SK-N-SH treated with all-trans-retinoic acid at 6 μM for 48 hours (cell line): ENCODE measurements at regions not wholly inside any gene's neighbourhood (a gene's known extent, or its start where the extent isn't known, plus 50 kb on each side); places are given as distances from the start of the nearest gene placed in this dataset.
"Not testable (repeated sequence)": the region's sequence is repeated elsewhere in the genome, so short reads cannot be mapped to it uniquely, and the experiment has no call there.

ENCODE experiments used
- BACH2 ChIP-seq: fragments of 250-450 bp; sonication (Bioruptor Pico); IDR thresholded peaks from 2 replicates; pipeline ENCODE4 v1.9.0; 2021; ENCODE audit warnings: mild to moderate bottlenecking, borderline replicate concordance
- CSDC2 ChIP-seq: fragments of 250-450 bp; sonication (Bioruptor Pico); IDR thresholded peaks from 2 replicates; pipeline ENCODE4 v1.5.0; 2020; ENCODE audit warnings: mild to moderate bottlenecking, moderate library complexity
- ESRRG ChIP-seq: fragments of 250-450 bp; sonication (Bioruptor Pico); IDR thresholded peaks from 2 replicates; pipeline ENCODE4 v1.6.1; 2021; ENCODE audit warnings: mild to moderate bottlenecking
- RARB ChIP-seq: fragments of 250-450 bp; sonication (Bioruptor Pico); IDR thresholded peaks from 2 replicates; pipeline ENCODE4 v1.8.0; 2021; ENCODE audit warnings: mild to moderate bottlenecking, moderate library complexity
- TOX ChIP-seq: fragments of 250-450 bp; sonication (Bioruptor Pico); IDR thresholded peaks from 2 replicates; pipeline ENCODE4 v1.8.0; 2021; ENCODE audit warnings: mild to moderate bottlenecking, moderate library complexity, borderline replicate concordance
- ZFP3 ChIP-seq: fragments of 250-450 bp; sonication (Bioruptor Pico); IDR thresholded peaks from 2 replicates; pipeline ENCODE4 v1.5.0; 2020; ENCODE audit warnings: mild to moderate bottlenecking, moderate library complexity
- TF ChIP-seq, protein P1 (sequence below): fragments of 250-450 bp; sonication (Bioruptor Pico); IDR thresholded peaks from 2 replicates; pipeline ENCODE4 v1.5.0; 2020; ENCODE audit warnings: mild to moderate bottlenecking, moderate library complexity
- TF ChIP-seq, protein P2 (sequence below): fragments of 250-450 bp; sonication (Bioruptor Pico); IDR thresholded peaks from 2 replicates; pipeline ENCODE4 v1.5.1; 2021; ENCODE audit warnings: mild to moderate bottlenecking, moderate library complexity
- TF ChIP-seq, protein P3 (sequence below): fragments of 250-450 bp; sonication (Bioruptor Pico); IDR thresholded peaks from 2 replicates; pipeline ENCODE4 v1.5.1; 2020; ENCODE audit warnings: low read depth, mild to moderate bottlenecking, moderate library complexity
- TF ChIP-seq, protein P4 (sequence below): fragments of 250-450 bp; sonication (Bioruptor Pico); IDR thresholded peaks from 2 replicates; pipeline ENCODE4 v1.8.0; 2020; ENCODE audit warnings: mild to moderate bottlenecking, moderate library complexity, borderline replicate concordance

DNA sequence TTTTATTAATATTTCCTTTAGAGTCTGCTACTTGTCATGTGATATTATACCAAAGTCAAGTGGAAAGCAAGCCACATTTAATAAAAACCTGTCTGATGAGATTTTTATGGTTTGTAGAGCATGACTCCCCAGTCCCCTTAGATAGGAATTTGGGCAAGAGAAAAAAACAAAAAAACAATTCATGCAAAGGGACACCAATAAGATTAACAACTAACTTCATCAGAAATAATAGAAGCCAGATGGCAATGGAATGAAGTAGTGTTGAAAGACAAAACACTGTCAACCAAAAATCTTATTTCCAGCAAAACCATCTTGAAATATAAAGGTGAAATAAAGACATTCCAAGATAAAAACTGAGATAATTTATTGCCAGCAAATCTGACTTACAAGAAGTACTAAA is 228.8 kb upstream of the SGCG start:
- not testable (repeated sequence) for TF ChIP-seq RARB (CRISPR knock-in tag); ESRRG; CSDC2 (CRISPR knock-in tag); ZFP3 (CRISPR knock-in tag); BACH2 (CRISPR knock-in tag); TOX (CRISPR knock-in tag)
- TF ChIP-seq, protein P1, sequence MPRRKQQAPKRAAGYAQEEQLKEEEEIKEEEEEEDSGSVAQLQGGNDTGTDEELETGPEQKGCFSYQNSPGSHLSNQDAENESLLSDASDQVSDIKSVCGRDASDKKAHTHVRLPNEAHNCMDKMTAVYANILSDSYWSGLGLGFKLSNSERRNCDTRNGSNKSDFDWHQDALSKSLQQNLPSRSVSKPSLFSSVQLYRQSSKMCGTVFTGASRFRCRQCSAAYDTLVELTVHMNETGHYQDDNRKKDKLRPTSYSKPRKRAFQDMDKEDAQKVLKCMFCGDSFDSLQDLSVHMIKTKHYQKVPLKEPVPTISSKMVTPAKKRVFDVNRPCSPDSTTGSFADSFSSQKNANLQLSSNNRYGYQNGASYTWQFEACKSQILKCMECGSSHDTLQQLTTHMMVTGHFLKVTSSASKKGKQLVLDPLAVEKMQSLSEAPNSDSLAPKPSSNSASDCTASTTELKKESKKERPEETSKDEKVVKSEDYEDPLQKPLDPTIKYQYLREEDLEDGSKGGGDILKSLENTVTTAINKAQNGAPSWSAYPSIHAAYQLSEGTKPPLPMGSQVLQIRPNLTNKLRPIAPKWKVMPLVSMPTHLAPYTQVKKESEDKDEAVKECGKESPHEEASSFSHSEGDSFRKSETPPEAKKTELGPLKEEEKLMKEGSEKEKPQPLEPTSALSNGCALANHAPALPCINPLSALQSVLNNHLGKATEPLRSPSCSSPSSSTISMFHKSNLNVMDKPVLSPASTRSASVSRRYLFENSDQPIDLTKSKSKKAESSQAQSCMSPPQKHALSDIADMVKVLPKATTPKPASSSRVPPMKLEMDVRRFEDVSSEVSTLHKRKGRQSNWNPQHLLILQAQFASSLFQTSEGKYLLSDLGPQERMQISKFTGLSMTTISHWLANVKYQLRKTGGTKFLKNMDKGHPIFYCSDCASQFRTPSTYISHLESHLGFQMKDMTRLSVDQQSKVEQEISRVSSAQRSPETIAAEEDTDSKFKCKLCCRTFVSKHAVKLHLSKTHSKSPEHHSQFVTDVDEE (CRISPR knock-in tag) = not testable (repeated sequence)
- TF ChIP-seq, protein P2, sequence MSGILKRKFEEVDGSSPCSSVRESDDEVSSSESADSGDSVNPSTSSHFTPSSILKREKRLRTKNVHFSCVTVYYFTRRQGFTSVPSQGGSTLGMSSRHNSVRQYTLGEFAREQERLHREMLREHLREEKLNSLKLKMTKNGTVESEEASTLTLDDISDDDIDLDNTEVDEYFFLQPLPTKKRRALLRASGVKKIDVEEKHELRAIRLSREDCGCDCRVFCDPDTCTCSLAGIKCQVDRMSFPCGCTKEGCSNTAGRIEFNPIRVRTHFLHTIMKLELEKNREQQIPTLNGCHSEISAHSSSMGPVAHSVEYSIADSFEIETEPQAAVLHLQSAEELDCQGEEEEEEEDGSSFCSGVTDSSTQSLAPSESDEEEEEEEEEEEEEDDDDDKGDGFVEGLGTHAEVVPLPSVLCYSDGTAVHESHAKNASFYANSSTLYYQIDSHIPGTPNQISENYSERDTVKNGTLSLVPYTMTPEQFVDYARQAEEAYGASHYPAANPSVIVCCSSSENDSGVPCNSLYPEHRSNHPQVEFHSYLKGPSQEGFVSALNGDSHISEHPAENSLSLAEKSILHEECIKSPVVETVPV (CRISPR knock-in tag) = not testable (repeated sequence)
- TF ChIP-seq, protein P3, sequence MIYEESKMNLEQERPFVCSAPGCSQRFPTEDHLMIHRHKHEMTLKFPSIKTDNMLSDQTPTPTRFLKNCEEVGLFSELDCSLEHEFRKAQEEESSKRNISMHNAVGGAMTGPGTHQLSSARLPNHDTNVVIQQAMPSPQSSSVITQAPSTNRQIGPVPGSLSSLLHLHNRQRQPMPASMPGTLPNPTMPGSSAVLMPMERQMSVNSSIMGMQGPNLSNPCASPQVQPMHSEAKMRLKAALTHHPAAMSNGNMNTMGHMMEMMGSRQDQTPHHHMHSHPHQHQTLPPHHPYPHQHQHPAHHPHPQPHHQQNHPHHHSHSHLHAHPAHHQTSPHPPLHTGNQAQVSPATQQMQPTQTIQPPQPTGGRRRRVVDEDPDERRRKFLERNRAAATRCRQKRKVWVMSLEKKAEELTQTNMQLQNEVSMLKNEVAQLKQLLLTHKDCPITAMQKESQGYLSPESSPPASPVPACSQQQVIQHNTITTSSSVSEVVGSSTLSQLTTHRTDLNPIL (CRISPR knock-in tag) = not testable (repeated sequence)
- TF ChIP-seq, protein P4, sequence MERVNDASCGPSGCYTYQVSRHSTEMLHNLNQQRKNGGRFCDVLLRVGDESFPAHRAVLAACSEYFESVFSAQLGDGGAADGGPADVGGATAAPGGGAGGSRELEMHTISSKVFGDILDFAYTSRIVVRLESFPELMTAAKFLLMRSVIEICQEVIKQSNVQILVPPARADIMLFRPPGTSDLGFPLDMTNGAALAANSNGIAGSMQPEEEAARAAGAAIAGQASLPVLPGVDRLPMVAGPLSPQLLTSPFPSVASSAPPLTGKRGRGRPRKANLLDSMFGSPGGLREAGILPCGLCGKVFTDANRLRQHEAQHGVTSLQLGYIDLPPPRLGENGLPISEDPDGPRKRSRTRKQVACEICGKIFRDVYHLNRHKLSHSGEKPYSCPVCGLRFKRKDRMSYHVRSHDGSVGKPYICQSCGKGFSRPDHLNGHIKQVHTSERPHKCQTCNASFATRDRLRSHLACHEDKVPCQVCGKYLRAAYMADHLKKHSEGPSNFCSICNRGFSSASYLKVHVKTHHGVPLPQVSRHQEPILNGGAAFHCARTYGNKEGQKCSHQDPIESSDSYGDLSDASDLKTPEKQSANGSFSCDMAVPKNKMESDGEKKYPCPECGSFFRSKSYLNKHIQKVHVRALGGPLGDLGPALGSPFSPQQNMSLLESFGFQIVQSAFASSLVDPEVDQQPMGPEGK (CRISPR knock-in tag) = not testable (repeated sequence)
